B cell (primary cell): ENCODE measurements at regions not wholly inside any gene's neighbourhood (a gene's known extent, or its start where the extent isn't known, plus 50 kb on each side); places are given as distances from the start of the nearest gene placed in this dataset.
"Not testable (repeated sequence)": the region's sequence is repeated elsewhere in the genome, so short reads cannot be mapped to it uniquely, and the experiment has no call there.

ENCODE experiments used
- ATAC-seq: fragments of 200-7000 bp; cut with Tn5 transposase; one replicate; pipeline ENCODE4 v1.10.0; 2021; ENCODE audit warnings: low read depth, mild to moderate bottlenecking, moderate number of reproducible peaks, moderate library complexity
- CTCF ChIA-PET: fragments of 350-600 bp; sonication (Branson Sonifier 250); formaldehyde crosslinking; loops from one replicate; lab custom pipeline; 2021; ENCODE audit warnings: antibody characterized with exemption, inconsistent platforms; lab: Charles Lee
- POLR2A ChIA-PET: fragments of 350-600 bp; sonication (Branson Sonifier 250); formaldehyde crosslinking; loops from one replicate; lab custom pipeline; 2021; ENCODE audit warnings: antibody characterized with exemption; lab: Charles Lee
- DNase-seq: peaks from one replicate; pipeline ENCODE4 v3.0.0; 2013
- H2AFZ ChIP-seq: 2 replicates; pipeline ENCODE4 v1.6.1; 2012; ENCODE audit warnings: mild to moderate bottlenecking, low read depth, low read length; ENCODE audit not compliant: insufficient read depth, poor library complexity, severe bottlenecking
- H3K27ac ChIP-seq, 2 donors: 1 replicate in 1 of 2; 2 replicates in 1 of 2; pipeline ENCODE4 v1.5.1; 2012 to 2013; ENCODE audit warnings: low read length in 2 of 2, mild to moderate bottlenecking in 2 of 2, moderate library complexity in 1 of 2
- H3K27me3 ChIP-seq, 4 experiments: fragments of 200-600 bp in 1 of 4; sonication (generic) in 1 of 4; replicated peaks in 1 of 4; 1 replicate in 2 of 4; 2 replicates in 2 of 4; pipeline versions ENCODE4 v1.6.1 to v1.7.0; 2013 to 2016; ENCODE audit warnings: low read length in 3 of 4, mild to moderate bottlenecking in 2 of 4, mixed read lengths in 1 of 4, moderate library complexity in 1 of 4; ENCODE audit not compliant: insufficient read depth in 4 of 4, control insufficient read depth in 3 of 4; ENCODE audit errors: control extremely low read depth in 1 of 4
- H3K36me3 ChIP-seq, 2 experiments: replicated peaks in 1 of 2; 1 replicate in 1 of 2; 2 replicates in 1 of 2; pipeline versions ENCODE4 v1.6.1 to v1.7.1; 2013; ENCODE audit warnings: low read length in 1 of 2; ENCODE audit not compliant: insufficient read depth in 2 of 2, control insufficient read depth in 1 of 2; ENCODE audit errors: control extremely low read depth in 1 of 2, extremely low read depth in 1 of 2
- H3K4me1 ChIP-seq, 2 donors: fragments of 200-600 bp in 1 of 2; sonication (generic) in 1 of 2; 1 replicate in 1 of 2; 2 replicates in 1 of 2; pipeline versions ENCODE4 v1.5.1 to v1.6.1; 2013 to 2017; ENCODE audit warnings: low read length in 2 of 2; ENCODE audit not compliant: control insufficient read depth in 2 of 2, insufficient read depth in 2 of 2
- H3K4me2 ChIP-seq: replicated peaks from 2 replicates; pipeline ENCODE3; 2012; ENCODE audit warnings: mild to moderate bottlenecking, low read depth, low read length; ENCODE audit not compliant: poor library complexity, severe bottlenecking
- H3K4me3 ChIP-seq, 5 experiments: fragments of 200-600 bp in 1 of 5; sonication (generic) in 1 of 5; 1 replicate in 3 of 5; 2 replicates in 2 of 5; pipeline versions ENCODE4 v1.5.1 to v1.7.0; 2011 to 2016; ENCODE audit warnings: low read length in 4 of 5, mild to moderate bottlenecking in 4 of 5, low read depth in 2 of 5, control low read depth in 1 of 5, moderate library complexity in 1 of 5; ENCODE audit not compliant: insufficient read depth in 1 of 5; ENCODE audit errors: control extremely low read depth in 1 of 5, extremely low read depth in 1 of 5
- H3K79me2 ChIP-seq: fragments of 200-600 bp; sonication (generic); one replicate; pipeline ENCODE4 v1.6.0; 2016; ENCODE audit warnings: low read length; ENCODE audit not compliant: control insufficient read depth, insufficient read depth
- H3K9ac ChIP-seq: fragments of 200-600 bp; sonication (generic); 2 replicates; pipeline ENCODE4 v1.6.1; 2017; ENCODE audit warnings: mild to moderate bottlenecking, low read length, moderate library complexity
- H3K9me3 ChIP-seq, 3 donors: one replicate each; pipeline versions ENCODE4 v1.6.1 to v1.7.1; 2013; ENCODE audit warnings: low read length in 2 of 3; ENCODE audit not compliant: control insufficient read depth in 2 of 3, insufficient read depth in 1 of 3; ENCODE audit errors: control extremely low read depth in 1 of 3
- H4K20me1 ChIP-seq: 2 replicates; pipeline ENCODE4 v1.6.0; 2012; ENCODE audit warnings: mild to moderate bottlenecking, low read length; ENCODE audit not compliant: insufficient read depth, control insufficient read depth, poor library complexity, severe bottlenecking
- H3K27ac Mint-ChIP-seq: one replicate; pipeline ENCODE4 v1.8.0; 2021; ENCODE audit warnings: mixed read lengths
- H3K27me3 Mint-ChIP-seq: one replicate; pipeline ENCODE4 v1.8.0; 2021; ENCODE audit warnings: mixed read lengths
- H3K4me1 Mint-ChIP-seq: one replicate; pipeline ENCODE4 v1.8.0; 2021; ENCODE audit warnings: mixed read lengths
- H3K4me3 Mint-ChIP-seq: one replicate; pipeline ENCODE4 v1.8.0; 2021; ENCODE audit warnings: mixed read lengths
- H3K9me3 Mint-ChIP-seq: one replicate; pipeline ENCODE4 v1.8.0; 2022; ENCODE audit warnings: mixed read lengths; ENCODE audit not compliant: insufficient read depth
- EZH2 ChIP-seq: IDR thresholded peaks from 2 replicates; pipeline ENCODE4 v1.6.1; 2012; ENCODE audit warnings: borderline replicate concordance, low read depth, mild to moderate bottlenecking, moderate library complexity, low read length; ENCODE audit not compliant: insufficient read depth, poor library complexity, severe bottlenecking
- WGBS: methylation state at CpG from one replicate; pipeline ENCODE4 v1.1.5; 2013; ENCODE audit warnings: missing lambda C conversion rate; ENCODE audit not compliant: insufficient coverage; 5-methylcytosine and 5-hydroxymethylcytosine counted together
- intact Hi-C: fragments of 100-400 bp; cut with micrococcal nuclease; formaldehyde crosslinking; loops from one replicate; pipeline ENCODE4 v1.10.0; 2022
- TF ChIP-seq, protein P1 (sequence below): fragments of 200-600 bp; IDR thresholded peaks from one replicate; pipeline ENCODE4 v1.8.0; 2022; ENCODE audit warnings: antibody characterized with exemption, mild to moderate bottlenecking

DNA sequence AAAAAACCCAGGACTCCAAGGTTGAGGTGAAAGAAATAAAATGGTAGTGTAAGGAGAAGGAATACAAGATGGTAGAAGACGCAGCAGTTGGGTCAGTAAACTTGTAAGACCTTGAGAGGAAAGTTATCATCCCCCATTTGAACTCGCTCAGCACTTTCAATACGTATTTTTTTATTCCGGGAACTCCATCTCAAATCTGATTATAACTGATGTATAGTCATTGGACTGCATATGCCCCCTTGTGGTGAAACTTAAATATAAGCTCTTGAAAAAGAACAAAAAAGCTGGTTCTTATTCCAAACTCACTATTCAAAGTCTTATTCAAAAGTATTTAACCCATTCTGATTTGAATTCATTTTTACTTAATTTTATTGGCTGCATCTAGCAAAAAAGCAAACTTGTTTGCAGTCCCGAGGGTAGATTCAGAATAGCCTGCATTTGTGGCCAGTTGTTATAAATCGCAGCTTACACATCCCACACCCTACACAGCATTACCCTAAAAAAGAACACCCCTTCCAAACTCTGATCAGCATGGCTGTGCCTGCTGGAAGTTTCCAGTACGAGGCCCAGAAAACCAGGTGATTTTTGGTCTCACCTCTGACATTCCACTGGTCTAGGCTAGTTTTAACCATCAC lies 118.0 kb downstream of the ESM1 start:
- 79% methylated on average over 2 of the region's 7 CpGs for WGBS
- ATAC-seq, result peak; percentile 60
- Histone ChIP-seq H3K27ac (no peak overlapping the region), H3K79me2 (no peaks in the 10 kb centered on the region), H3K4me2 (peak overlapping the region; percentile 61), H3K36me3 (no peaks in the 10 kb centered on the region), H3K9ac (peak overlapping the region; percentile 27), H3K9me3 (no peaks in the 10 kb centered on the region), H3K4me3 (peak overlapping the region in 3 of 5 experiments; percentile 11 to 32 (median 20)), H3K4me1 (peaks cover 3 to 5% of the 10 kb centered on the region in 2 donors), H3K27me3 (peaks cover 0 to 5% (median 2%) of the 10 kb centered on the region in 4 experiments), H4K20me1 (no peaks in the 10 kb centered on the region), H2AFZ (peak overlapping the region; percentile 74)
- no peak overlapping the region for H3K27ac Mint-ChIP-seq
- peak; percentile 75 for DNase-seq
- H3K9me3 Mint-ChIP-seq, result no peaks in the 10 kb centered on the region
- ChIA-PET CTCF (interaction anchor here (0.6 to 5.4 kb wide), 43 partner anchors 11 to 638 kb away, joined by 3 to 139 read pairs (median 5); partner anchors contain the start of genes ARL15 and SNX18), POLR2A (interaction anchor here (0.6 to 1.2 kb wide), 3 partner anchors 23 to 350 kb away, joined by 3 read pairs; partner anchors contain the start of gene SNX18)
- H3K4me1 Mint-ChIP-seq, result peaks cover 6% of the 10 kb centered on the region
- intact Hi-C loops, result loop anchor here (1.0 kb wide), 3 partner anchors 22 to 424 kb away; partner anchors contain the start of gene SNX18
- TF ChIP-seq EZH2, result no peak
- TF ChIP-seq, protein P1, sequence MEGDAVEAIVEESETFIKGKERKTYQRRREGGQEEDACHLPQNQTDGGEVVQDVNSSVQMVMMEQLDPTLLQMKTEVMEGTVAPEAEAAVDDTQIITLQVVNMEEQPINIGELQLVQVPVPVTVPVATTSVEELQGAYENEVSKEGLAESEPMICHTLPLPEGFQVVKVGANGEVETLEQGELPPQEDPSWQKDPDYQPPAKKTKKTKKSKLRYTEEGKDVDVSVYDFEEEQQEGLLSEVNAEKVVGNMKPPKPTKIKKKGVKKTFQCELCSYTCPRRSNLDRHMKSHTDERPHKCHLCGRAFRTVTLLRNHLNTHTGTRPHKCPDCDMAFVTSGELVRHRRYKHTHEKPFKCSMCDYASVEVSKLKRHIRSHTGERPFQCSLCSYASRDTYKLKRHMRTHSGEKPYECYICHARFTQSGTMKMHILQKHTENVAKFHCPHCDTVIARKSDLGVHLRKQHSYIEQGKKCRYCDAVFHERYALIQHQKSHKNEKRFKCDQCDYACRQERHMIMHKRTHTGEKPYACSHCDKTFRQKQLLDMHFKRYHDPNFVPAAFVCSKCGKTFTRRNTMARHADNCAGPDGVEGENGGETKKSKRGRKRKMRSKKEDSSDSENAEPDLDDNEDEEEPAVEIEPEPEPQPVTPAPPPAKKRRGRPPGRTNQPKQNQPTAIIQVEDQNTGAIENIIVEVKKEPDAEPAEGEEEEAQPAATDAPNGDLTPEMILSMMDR, result peak; percentile 81
- H3K4me3 Mint-ChIP-seq, result peak overlapping the region; percentile 32
- peaks cover 34% of the 10 kb centered on the region for H3K27me3 Mint-ChIP-seq

DNA sequence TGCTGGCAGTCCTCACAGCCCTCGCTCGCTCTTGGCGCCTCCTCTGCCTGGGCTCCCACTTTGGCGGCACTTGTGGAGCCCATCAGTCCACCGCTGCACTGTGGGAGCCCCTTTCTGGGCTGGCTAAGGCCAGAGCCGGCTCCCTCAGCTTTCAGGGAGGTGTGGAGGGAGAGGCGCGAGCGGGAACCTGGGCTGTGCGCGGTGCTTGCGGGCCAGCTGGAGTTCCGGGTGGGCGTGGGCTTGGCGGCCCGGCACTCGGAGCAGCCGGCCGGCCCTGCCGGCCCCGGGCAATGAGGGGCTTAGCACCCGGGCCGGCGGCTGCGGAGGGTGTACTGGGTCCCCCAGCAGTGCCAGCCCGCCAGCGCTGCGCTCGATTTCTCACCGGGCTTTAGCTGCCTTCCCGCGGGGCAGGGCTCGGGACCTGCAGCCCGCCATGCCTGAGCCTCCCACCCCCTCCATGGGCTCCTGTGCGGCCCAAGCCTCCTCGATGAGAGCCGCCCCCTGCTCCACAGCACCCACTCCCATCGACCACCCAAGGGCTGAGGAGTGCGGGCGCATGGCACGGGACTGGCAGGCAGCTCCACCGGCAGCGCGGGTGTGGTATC lies 120.4 kb downstream of the ESM1 start:
- H3K4me3 ChIP-seq, H3K36me3 ChIP-seq, H3K9me3 Mint-ChIP-seq, H3K79me2 ChIP-seq, H3K4me2 ChIP-seq, DNase-seq, H2AFZ ChIP-seq, H3K9me3 ChIP-seq, POLR2A ChIA-PET, ATAC-seq, H3K4me3 Mint-ChIP-seq, H3K9ac ChIP-seq, H4K20me1 ChIP-seq, H3K27me3 ChIP-seq, H3K4me1 Mint-ChIP-seq, H3K27ac ChIP-seq, H3K27ac Mint-ChIP-seq, intact Hi-C loops, H3K4me1 ChIP-seq: not testable (repeated sequence)
- CTCF ChIA-PET, result interaction anchor here (1.3 to 5.4 kb wide), 7 partner anchors 8 to 446 kb away, joined by 3 to 139 read pairs (median 7); partner anchors contain the start of gene SNX18
- H3K27me3 Mint-ChIP-seq, result peaks cover 39% of the 10 kb centered on the region
- 97% methylated on average over 32 of the region's 44 CpGs for WGBS
